Cardiac septum (tissue), 1 donor: ENCODE measurements at regions not wholly inside any gene's neighbourhood (a gene's known extent, or its start where the extent isn't known, plus 50 kb on each side); places are given as distances from the start of the nearest gene placed in this dataset.

Experiments
- DNase-seq: peaks from one replicate; pipeline ENCODE4 v3.0.0-alpha.2; 2020; ENCODE audit warnings: low spot score
- intact Hi-C: fragments of 100-400 bp; cut with DNase I; formaldehyde crosslinking; loops from one replicate; pipeline ENCODE4 v1.14.0; 2022
- donor health status: DM: no; HTN: no; CAD: no.

DNA sequence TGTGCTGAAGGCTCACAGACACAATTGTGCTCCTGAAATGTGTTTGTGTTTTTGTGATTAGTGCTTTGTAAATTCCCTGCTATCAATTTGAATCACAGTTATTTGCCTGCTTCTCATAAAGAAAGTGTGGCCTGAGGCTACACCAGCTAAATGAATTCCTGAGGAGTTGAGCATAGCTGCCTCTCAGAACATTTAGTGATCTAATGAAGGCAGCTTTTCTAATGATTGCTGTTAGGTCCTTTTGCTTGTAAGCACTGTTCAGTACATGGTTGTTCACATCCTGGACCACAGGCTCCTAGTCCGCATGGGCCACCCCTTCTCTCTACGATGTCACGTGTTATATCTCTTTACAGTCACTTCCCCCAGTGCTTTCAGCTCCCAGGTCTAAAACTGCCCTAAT lies 238.2 kb downstream of the B3GLCT start:
- no peak for DNase-seq
- intact Hi-C loops, result no loop called here

DNA sequence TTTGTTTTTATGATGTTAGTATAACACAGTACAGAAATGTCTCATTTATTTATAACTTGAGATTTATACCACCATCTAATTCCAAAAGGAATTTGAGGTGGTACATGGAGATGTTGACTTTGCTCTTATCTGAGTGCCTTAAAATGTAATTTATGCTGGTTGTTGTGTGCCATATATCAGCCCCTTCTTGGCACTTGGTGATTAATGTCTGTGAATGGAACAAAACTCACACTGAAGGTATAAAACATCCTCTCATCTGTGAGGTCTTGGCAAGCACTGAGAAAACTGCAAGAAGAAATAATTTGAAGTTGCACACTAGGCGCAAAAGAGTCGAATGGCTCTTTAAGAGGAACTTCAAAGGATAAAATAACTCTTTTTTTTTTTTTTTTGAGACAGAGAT lies 240.4 kb downstream of the B3GLCT start:
- intact Hi-C loops, result no loop called here
- no peak for DNase-seq

DNA sequence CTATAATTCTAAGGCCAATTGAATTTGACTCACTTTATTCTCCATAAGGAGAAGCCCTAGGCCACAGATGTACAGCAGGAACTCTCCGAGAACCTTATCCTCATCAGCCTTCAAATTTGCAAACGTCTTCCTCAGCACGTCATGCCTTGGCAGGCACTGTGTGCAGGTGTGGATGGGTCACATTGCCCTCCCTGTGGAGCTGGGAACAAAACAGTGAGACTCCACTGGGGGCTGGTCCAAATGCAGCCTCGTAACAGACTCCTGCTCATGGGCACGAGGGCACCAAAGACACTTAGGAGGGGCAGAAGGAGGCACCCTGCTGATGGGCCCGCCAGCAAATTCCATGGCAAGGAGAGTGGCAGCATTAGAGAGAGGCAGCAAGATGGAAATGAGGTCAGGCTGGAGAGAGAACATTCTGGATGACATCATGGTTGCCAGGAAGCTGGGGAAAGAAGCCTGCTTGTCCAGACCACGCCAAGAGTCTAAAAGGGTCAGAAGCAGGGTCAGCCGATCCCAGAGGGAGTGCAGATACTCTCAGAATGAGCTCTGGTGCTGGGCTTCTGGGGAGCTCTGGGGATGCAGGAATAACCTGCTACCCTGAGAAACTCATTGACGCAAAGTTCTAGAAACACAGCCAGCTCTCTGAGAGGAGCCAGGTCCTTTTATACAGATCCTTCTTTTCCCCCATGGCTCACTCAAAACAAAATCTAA lies 242.2 kb downstream of the B3GLCT start:
- intact Hi-C loops, result no loop called here
- DNase-seq, result no peak

DNA sequence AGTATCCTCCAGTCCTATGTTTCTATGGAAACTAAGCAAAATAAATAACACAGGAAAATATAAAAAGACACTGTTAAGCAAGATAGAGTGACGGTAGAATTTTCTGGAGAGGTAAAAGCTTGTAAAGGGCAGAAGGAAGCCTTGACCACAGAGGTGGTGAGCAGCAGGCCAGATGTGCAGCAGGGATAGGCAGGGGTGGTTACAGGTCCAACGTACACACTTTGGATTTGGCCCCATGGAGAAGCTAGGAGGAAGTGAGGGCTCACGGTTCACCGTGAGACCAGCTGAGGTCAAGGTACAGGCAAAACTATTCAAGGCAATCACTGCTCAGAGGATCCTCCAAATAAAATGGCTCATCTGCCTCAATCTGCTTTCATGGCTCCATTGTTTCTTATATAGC lies 242.8 kb downstream of the B3GLCT start:
- DNase-seq, result no peak
- intact Hi-C loops, result no loop called here

DNA sequence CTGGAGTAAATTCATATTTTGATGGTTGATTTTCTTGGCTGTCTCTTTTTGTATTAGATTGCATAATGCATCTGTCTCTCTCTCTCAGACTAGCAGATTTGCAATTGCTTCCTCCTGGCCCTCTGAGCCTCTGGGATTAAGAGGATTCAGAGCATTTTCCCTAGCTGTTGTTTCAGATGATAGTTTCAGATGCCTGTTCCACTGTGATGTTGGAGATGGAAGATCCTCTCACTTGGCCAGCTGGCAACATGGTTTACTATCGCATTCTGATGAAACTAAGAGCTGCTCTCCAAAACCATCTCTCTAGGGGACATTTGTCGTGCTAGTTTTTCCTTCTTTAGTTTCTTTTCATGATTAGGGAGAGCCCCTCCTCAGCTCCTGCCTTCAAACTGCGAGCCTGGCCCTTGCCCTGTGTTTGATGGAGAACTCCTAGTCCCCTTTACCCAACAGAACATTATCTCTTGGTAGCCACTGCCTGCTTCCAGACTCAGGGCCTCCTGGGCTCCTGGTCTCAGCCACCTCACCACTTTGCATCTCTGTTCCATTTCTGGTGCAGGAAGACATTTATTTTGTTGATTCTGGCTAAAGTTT lies 244.6 kb downstream of the B3GLCT start:
- DNase-seq, result no peak
- intact Hi-C loops, result no loop called here

DNA sequence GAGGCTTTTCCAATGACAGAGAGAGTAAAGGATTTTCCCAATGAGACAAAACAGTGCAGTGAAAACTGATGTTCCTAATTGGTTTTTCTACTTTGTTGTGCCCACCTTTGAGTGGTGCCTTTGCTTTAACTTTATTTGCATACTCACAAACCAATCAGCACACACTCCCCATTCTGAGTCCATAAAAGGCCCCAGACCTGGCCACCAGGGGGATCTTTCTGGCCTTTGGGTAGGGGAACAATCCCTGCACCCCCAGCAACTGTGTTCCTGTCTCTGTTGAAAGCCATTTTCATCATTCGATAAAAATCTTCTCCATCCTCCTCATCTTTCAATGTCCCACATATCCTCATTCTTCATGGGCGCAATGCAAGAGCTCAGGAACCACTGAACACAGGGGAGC lies 252.8 kb downstream of the B3GLCT start:
- DNase-seq, result no peak
- intact Hi-C loops, result no loop called here

DNA sequence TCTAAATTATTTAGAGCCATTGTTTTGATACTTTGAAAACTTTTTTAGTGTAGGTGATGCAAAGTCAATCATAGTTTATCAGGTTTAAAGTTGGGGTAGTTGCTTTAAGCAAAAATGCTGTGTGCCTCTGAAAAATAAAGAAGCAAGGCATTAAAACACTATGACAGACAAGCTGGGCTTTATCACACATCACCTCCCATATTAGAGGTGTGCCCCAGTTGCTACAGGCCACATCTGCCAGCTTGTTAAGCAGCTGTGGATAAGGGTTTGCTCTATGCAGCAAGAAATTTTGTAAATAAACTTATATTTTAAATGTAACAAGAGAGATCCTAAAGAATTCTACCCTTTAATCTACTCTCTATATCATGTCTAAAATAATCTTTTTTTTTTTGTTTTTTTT lies 255.8 kb downstream of the B3GLCT start:
- no peak for DNase-seq

DNA sequence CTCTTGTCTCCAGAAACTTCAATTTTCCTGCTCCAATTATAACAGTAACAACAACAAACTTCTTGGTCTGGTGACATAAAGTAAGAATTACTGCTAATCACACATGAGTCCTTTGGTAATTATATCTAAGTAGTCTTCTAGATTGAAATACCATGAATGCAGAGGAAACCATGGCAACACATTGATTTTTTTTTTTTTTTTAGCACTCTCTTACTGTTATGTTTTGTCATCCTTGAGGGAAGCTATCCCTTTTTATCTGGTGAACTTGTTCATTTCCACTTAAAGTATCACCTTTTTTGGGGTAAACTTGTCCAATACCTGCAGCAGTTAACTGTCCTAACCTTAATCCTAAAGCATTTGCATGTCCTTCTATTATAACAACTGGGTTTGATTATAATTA lies 256.3 kb downstream of the B3GLCT start:
- intact Hi-C loops, result no loop called here
- no peak for DNase-seq

More for the DNA sequence above, 255.8 kb downstream of the B3GLCT start:
- intact Hi-C loops, result no loop called here

DNA sequence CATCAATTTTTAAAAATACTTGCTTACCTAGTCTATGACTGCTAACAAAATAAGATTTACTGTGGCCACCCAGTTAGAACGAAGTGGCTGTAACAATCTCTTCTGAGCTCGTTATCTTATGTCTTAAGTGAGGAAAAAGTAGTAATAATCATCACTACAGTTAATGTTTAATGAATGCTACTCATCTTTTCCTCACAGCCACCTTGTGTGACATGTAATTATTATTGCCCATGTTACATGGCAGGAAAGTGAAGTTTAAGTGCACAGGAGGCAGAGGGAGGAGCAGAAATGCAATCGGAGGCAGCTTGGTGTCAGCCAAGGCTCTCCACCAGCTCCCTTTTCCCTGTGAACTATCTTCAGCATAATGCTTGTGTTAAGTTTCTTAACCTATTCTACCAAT lies 260.3 kb downstream of the B3GLCT start:
- no peak for DNase-seq
- intact Hi-C loops, result no loop called here

DNA sequence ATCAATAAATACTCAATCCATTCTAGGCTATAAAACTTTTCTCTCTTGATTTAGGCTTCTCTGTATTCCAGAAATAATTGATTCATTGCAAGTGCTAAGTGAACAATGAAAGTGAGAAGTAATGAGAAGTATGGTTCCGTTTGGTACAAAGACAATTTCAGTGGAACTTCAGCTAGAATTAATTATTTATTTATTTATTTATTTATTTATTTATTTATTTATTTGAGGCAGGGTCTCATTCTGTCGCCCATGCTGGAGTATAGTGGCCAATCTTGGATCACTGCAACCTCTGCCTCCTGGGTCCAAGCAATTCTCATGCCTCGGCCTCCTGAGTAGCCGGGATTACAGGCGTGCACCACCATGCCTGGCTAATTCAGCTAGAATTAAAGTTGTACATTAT lies 262.1 kb downstream of the B3GLCT start:
- intact Hi-C loops, result no loop called here
- DNase-seq, result no peak

DNA sequence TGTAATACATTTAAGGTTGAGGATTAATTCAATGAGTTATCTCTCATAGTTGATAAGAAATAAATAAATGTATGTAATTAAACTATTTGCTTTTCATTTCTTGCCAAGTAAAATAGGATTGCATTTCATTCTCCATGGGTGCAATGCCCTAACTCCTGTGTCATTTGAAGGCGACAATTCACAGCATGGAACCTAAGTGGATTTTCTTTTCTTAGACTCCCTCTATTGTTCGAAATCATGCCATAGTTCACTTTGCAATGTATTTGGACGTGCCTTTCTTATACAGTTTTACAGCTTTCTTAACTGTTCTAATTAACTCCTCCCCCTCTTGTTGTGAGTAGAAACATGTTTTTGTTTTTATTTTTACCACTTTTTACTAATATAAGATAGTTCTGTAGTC lies 263.0 kb downstream of the B3GLCT start:
- intact Hi-C loops, result no loop called here
- no peak for DNase-seq

DNA sequence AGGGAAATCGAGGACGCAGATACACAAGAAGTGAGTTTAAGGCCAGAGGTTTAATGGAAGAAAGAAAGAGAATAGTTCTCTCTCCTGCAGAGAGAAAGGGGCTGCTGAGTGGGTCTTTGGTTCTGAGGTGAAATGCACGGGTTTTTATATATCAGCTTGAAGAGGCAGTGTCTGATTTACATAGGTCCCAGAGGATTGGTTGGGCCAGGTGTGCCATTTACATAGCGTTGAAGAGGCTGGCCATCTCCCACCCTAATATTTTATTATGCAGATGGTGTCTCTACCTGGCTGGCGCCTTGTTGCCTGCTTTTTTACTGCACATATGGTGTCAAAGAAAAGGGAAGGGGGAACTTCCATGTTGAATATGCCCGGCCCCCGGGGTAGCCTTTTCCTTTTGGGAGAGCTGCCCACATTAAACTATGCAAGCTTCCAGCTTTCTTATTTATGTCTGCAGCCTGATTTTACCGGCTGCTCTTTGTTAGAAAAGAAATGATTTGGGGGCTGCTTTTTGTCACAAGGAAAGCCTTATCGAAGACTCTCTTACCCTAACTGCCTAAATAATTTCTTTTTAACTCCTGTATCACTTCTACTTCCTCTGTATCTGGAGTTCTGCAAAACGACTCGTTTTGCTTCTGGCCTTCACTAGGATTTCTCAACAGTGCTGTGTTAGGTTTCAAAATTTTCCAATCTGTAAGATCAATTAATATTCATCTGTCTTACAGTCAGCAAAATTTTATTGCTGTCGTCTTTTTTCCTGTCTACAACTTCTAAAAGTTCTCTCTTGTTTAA lies 268.5 kb downstream of the B3GLCT start:
- no peak for DNase-seq

DNA sequence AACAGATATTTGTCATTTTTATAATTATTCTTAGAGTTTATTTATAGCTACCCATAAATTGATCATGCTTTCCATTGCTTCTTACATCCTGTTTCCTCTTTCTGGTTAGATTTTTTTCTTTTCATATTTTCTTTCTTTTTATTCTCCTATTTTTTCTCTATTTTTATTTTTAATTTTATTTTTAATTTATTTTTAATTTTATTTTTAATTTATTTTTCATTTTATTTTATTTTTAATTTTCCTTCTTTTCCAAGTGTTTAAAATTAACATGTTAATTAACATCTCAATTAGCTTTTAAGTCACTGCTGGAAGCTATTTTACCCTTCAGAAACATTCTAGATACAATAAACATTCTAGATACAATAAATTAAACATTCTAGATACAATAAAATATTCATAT lies 269.6 kb downstream of the B3GLCT start:
- no peak for DNase-seq
- intact Hi-C loops, result no loop called here

More for the DNA sequence above, 268.5 kb downstream of the B3GLCT start:
- intact Hi-C loops, result no loop called here

DNA sequence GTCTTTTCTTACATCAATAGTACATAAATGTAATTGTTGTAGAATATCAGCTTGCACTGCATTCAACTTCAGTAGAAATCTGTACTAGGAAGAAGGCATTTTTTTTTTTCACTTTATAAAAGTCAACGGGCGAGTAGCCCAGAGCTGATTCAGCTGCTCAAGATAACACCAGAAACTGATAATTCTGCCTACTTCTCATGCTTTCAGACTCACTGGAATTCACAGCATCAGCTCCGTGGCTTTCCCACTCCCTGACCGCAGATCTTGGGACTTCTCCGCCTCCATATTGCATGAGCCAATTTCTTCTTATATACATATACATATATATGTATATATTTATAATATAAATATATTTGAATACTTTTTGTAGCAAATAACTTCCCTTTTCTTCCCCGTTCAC lies 263.1 kb upstream of the RXFP2 start:
- intact Hi-C loops, result no loop called here
- DNase-seq, result no peak

DNA sequence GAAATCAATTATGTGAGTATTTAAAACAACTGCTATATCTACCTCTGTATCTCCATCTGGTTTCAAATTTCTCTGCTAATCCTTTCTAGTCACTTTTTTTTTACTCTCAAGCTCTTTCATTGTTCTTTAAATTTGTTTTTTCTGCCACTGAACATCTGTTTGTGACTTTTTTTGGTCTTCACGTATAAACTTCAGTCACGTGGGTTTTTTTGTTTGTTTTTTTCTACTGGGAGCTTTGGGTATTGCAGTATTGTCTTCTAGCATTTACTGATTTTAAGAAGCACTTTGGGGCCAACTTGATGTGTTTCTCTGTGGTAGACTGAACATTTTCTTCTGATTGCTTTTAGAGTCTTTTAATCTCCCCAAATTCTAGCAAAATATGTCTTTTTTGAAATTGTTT lies 262.6 kb upstream of the RXFP2 start:
- intact Hi-C loops, result no loop called here
- DNase-seq, result no peak

DNA sequence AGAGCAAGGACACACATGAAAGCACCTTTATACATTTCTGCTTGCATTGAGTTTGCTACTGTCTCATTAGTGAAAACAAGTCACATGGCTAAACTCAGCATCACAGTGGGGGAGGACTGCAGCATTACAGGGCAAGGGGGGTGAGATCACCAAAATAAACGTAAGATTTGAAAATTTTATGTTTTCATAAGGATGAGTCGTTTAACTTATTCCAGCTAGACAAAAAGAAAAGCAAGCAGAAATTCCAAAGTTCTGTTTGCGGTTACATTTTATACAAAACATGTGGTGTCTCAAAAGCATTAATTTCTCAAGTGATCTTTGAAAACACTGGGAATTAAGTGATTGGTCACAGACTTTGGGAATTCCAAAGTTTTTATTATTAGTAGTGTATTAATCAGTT lies 261.4 kb upstream of the RXFP2 start:
- intact Hi-C loops, result no loop called here
- no peak for DNase-seq

DNA sequence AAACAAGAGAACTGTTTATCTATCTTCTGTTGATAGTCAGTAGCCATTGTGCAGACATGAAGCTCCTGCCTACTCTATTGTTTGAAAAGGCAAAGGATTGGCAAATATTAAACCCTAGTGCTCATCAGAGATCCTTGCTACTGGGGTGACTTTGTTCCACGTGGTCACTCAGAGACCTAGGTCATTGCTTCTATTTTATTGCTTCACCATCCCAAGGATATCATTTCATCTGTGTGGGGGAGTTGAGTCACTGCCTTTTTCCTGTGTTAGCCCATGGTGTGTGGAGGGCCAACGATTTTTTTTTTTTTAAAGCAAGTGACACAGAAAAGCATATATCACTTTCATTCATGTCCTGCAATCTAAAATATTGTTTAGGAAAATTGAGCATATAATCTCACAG lies 254.1 kb upstream of the RXFP2 start:
- intact Hi-C loops, result no loop called here
- DNase-seq, result no peak

DNA sequence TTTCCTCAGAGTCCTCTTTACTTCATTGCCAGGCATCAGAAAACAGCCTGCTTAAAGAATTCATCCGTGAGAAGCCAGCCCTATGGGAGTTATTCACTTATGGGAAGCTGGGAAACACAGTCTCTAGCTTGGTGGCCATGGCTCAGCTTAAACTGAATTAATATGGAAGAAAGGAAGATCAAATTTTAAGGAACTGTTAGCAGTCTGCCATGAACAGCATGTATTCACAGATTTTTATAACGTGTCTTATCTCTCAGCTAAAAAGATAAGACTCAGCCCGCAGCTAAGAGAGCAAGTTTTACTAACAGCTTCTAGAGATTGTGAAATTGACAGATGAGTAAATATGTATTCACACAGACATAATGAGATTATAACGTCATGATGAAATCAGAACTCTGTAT lies 253.7 kb upstream of the RXFP2 start:
- intact Hi-C loops, result no loop called here
- DNase-seq, result no peak

DNA sequence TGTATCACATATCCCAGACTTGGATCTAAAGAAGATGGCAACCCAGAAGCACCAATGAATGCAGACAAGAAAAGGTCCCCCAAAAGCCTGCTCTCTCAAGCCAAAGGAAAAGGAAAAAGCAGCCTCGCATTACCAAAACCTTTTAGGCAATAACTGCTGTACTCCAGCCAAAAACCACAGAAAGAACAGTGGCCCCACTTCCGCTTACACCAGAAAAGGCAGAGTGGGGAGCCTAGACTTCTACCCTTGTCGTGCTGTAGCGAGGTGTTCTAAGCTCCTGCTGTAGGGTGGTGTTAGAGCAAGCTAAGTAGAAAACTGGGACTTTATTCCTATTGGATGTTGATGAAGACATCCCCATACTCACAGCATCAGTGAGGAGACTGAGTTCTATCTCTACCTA lies 244.0 kb upstream of the RXFP2 start:
- DNase-seq, result no peak
- intact Hi-C loops, result no loop called here

DNA sequence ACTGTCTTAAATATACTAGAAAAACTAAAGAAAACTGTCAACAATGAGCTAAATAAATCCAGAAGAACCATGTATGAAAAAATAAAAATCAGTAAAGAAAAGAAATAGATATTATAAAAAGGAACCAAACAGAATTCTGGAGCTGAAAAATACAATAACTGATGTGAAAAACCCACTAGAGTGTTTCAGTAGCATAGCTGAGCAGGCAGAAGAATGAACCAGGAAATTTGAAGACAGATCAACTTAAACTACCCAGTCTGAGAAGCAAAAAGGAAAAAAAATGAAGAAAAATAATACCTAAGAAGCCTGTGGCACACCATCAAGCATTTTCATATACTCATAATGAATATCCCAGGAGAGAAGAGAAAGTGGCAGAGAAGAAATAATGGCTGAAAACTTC lies 240.1 kb upstream of the RXFP2 start:
- intact Hi-C loops, result no loop called here
- no peak for DNase-seq

DNA sequence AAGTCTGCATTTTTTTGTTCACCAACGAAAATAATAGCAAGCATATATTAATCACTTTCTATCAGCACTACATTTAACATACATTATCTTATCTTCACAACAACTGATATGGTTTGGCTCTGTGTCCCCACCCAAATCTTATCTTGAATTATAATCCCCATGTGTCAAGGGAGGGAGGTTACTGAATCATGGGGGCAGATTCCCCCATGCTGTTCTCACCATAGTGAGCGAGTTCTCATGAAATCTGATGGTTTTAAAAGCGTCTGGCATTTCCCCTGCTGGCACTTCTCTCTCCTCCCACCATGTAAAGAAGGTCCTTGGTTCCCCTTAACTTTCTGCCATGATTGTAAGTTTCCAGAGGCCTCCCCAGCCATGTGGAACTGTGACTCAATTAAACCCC lies 235.7 kb upstream of the RXFP2 start:
- intact Hi-C loops, result no loop called here
- DNase-seq, result no peak
